Neural progenitor cell (in vitro differentiated cells): ENCODE measurements at regions not wholly inside any gene's neighbourhood (a gene's known extent, or its start where the extent isn't known, plus 50 kb on each side); places are given as distances from the start of the nearest gene placed in this dataset.

ENCODE experiments used
- DNase-seq: peaks from one replicate; pipeline ENCODE4 v3.0.0-alpha.2; 2016; ENCODE audit warnings: low spot score
- H2AFZ ChIP-seq: fragments of 200-600 bp; sonication (generic); replicated peaks from 2 replicates; pipeline ENCODE4 v1.6.1; 2016; ENCODE audit warnings: antibody characterized with exemption
- H3F3A ChIP-seq: fragments of 200-600 bp; sonication (generic); 2 replicates; pipeline ENCODE4 v1.6.1; 2016; ENCODE audit warnings: antibody characterized with exemption, low read depth
- H3K27ac ChIP-seq: fragments of 200-600 bp; sonication (generic); 2 replicates; pipeline ENCODE4 v1.5.1; 2016; ENCODE audit warnings: mild to moderate bottlenecking
- H3K27me3 ChIP-seq: fragments of 200-600 bp; sonication (generic); 2 replicates; pipeline ENCODE4 v1.6.1; 2016; ENCODE audit warnings: mild to moderate bottlenecking, moderate library complexity
- H3K36me3 ChIP-seq: fragments of 200-600 bp; sonication (generic); 2 replicates; pipeline ENCODE4 v1.5.1; 2016
- H3K4me1 ChIP-seq: fragments of 200-600 bp; sonication (generic); 2 replicates; pipeline ENCODE4 v1.6.1; 2016; ENCODE audit warnings: mixed run types
- H3K4me2 ChIP-seq: fragments of 200-600 bp; sonication (generic); 2 replicates; pipeline ENCODE4 v1.6.1; 2016
- H3K4me3 ChIP-seq: fragments of 200-600 bp; sonication (generic); 2 replicates; pipeline ENCODE4 v1.5.1; 2016
- H3K79me2 ChIP-seq: fragments of 200-600 bp; sonication (generic); 2 replicates; pipeline ENCODE4 v1.6.1; 2016; ENCODE audit warnings: low read depth
- H3K9ac ChIP-seq: fragments of 200-600 bp; sonication (generic); 2 replicates; pipeline ENCODE4 v1.6.1; 2016
- H3K9me3 ChIP-seq: fragments of 200-600 bp; sonication (generic); 2 replicates; pipeline ENCODE4 v1.5.1; 2016; ENCODE audit warnings: low read depth
- H4K20me1 ChIP-seq: fragments of 200-600 bp; sonication (generic); 2 replicates; pipeline ENCODE4 v1.6.1; 2016; ENCODE audit warnings: low read depth
- H3K27ac Mint-ChIP-seq: 3 replicates; pipeline ENCODE4 v1.8.0; 2021; ENCODE audit warnings: mixed read lengths
- H3K27me3 Mint-ChIP-seq: 2 replicates; pipeline ENCODE4 v1.8.0; 2022; ENCODE audit warnings: low read depth, mild to moderate bottlenecking, inconsistent platforms, moderate library complexity, mixed read lengths; ENCODE audit not compliant: insufficient read depth
- H3K36me3 Mint-ChIP-seq: 3 replicates; pipeline ENCODE4 v1.8.0; 2021; ENCODE audit warnings: mixed read lengths
- H3K4me1 Mint-ChIP-seq: 3 replicates; pipeline ENCODE4 v1.8.0; 2021; ENCODE audit warnings: mixed read lengths
- H3K4me3 Mint-ChIP-seq: 3 replicates; pipeline ENCODE4 v1.8.0; 2021; ENCODE audit warnings: mild to moderate bottlenecking, moderate library complexity, mixed read lengths
- H3K9me3 Mint-ChIP-seq: 3 replicates; pipeline ENCODE4 v1.8.0; 2020; ENCODE audit warnings: mixed read lengths
- CTCF ChIP-seq: fragments of 200-600 bp; sonication (generic); IDR thresholded peaks from 2 replicates; pipeline ENCODE4 v1.5.1; 2017; ENCODE audit warnings: antibody characterized with exemption, mild to moderate bottlenecking
- EZH2 ChIP-seq: fragments of 200-600 bp; sonication (generic); IDR thresholded peaks from 2 replicates; pipeline ENCODE4 v1.6.1; 2017; ENCODE audit warnings: antibody characterized with exemption, mild to moderate bottlenecking, moderate library complexity
- EZH2phosphoT487 ChIP-seq: fragments of 200-600 bp; sonication (generic); IDR thresholded peaks from 2 replicates; pipeline ENCODE4 v1.6.1; 2017; ENCODE audit warnings: antibody characterized with exemption

- Histone ChIP-seq H3F3A (no peaks in the 10 kb centered on the region), H3K4me3 (no peak overlapping the region), H2AFZ (no peak overlapping the region), H3K4me1 (peaks cover 10% of the 10 kb centered on the region), H3K4me2 (no peak overlapping the region), H3K27me3 (no peaks in the 10 kb centered on the region), H3K36me3 (no peaks in the 10 kb centered on the region), H3K79me2 (no peaks in the 10 kb centered on the region), H3K9me3 (no peaks in the 10 kb centered on the region), H3K9ac (no peak overlapping the region), H3K27ac (no peak overlapping the region), H4K20me1 (no peaks in the 10 kb centered on the region)
- TF ChIP-seq EZH2phosphoT487 (no peak), CTCF (no peak), EZH2 (no peak)
- DNase-seq, result no peak
- H3K4me3 Mint-ChIP-seq, result no peak overlapping the region
- H3K4me1 Mint-ChIP-seq, result peaks cover 8% of the 10 kb centered on the region
- no peak overlapping the region for H3K27ac Mint-ChIP-seq
- H3K36me3 Mint-ChIP-seq, result no peaks in the 10 kb centered on the region
- H3K9me3 Mint-ChIP-seq, result peaks cover 2% of the 10 kb centered on the region
- no peaks in the 10 kb centered on the region for H3K27me3 Mint-ChIP-seq
Observed at GRCh38 chr13:58592052-58592451, 960.5 kb downstream of the PCDH17 start.

DNA sequence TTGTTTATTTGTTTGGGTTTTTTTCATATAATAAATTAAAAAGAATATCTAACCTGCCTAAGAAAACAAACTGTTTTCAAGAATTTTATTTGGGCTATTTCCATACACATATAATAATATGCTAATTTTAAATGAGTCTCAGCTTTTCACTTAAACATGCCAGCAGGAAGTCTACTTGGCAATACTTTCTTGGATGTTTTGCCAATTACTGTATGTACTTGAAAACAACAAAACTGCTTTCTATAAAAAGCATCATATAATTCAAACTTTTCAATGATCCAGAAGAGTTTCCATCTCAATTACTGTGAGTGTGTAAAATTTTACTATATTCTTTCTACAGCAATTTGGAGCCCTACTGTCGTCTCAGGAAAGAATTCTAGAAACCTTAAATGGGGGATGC is 961.2 kb downstream of the PCDH17 start:
- Histone ChIP-seq H3K27ac (no peak overlapping the region), H3K9ac (no peak overlapping the region), H3K36me3 (no peaks in the 10 kb centered on the region), H4K20me1 (no peaks in the 10 kb centered on the region), H3K4me1 (peaks cover 13% of the 10 kb centered on the region), H3K4me3 (no peak overlapping the region), H3K79me2 (no peaks in the 10 kb centered on the region), H3K27me3 (no peaks in the 10 kb centered on the region), H3F3A (no peaks in the 10 kb centered on the region), H2AFZ (no peak overlapping the region), H3K9me3 (no peaks in the 10 kb centered on the region), H3K4me2 (no peak overlapping the region)
- H3K9me3 Mint-ChIP-seq, result peaks cover 2% of the 10 kb centered on the region
- no peak overlapping the region for H3K27ac Mint-ChIP-seq
- H3K4me1 Mint-ChIP-seq, result peaks cover 8% of the 10 kb centered on the region
- H3K4me3 Mint-ChIP-seq, result no peak overlapping the region
- no peaks in the 10 kb centered on the region for H3K27me3 Mint-ChIP-seq
- TF ChIP-seq CTCF (no peak), EZH2phosphoT487 (no peak), EZH2 (no peak)
- H3K36me3 Mint-ChIP-seq, result no peaks in the 10 kb centered on the region
- DNase-seq, result no peak

DNA sequence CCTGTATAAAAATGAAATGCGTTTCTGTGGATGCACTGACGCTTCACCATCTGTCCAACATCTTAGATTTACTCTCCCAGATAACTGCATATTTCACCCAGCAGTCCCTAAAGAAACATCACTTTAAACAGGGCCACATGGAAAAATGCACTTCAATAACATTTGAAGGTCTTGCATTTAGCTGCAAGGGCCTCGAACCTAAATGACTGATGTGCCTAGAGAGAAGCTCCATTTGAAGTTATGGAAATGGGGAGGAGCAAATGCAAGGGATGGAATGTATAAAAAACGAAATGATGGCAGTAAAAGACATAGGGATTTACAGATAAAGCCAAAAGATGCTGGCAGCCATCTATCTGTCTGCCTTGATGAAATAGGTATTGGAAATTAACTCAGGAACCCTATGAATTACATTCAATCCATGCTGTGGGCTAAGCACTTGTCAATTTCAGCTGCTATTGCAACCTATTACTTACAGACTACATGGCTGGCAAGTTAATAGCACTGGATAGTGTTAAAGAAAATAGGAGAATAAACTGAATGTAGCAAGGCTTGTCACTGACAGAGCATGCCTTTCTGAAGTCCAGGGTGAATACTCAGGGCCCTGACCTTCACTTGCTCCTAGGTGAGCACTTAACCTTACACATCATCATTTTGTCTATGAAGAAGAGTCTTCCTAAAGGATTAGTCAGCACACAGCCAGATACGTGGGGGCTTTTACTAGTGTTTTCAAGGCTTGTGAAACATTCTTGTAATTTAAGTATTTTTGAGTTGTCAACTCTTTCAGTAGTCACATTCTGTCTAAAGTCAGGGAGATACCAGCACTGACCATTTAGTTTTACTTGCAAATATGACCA is 963.4 kb downstream of the PCDH17 start:
- H3K27ac ChIP-seq, result no peak overlapping the region

More for the DNA sequence above, 963.4 kb downstream of the PCDH17 start:
- Histone ChIP-seq H3K79me2 (no peaks in the 10 kb centered on the region), H3K9ac (no peak overlapping the region), H3K36me3 (no peaks in the 10 kb centered on the region), H3K27me3 (no peaks in the 10 kb centered on the region), H3K9me3 (no peaks in the 10 kb centered on the region), H3K4me3 (no peak overlapping the region), H4K20me1 (no peaks in the 10 kb centered on the region), H3F3A (no peaks in the 10 kb centered on the region), H3K4me2 (no peak overlapping the region), H2AFZ (no peak overlapping the region), H3K4me1 (peaks cover 13% of the 10 kb centered on the region)
- Mint-ChIP-seq H3K4me3 (no peak overlapping the region), H3K9me3 (peaks cover 2% of the 10 kb centered on the region), H3K4me1 (peaks cover 7% of the 10 kb centered on the region), H3K27me3 (no peaks in the 10 kb centered on the region), H3K27ac (no peak overlapping the region), H3K36me3 (no peaks in the 10 kb centered on the region)
- no peak for DNase-seq
- TF ChIP-seq EZH2phosphoT487 (no peak), EZH2 (no peak), CTCF (no peak)
